Neuronal stem cell (in vitro differentiated cells): ENCODE measurements at regions not wholly inside any gene's neighbourhood (a gene's known extent, or its start where the extent isn't known, plus 50 kb on each side); places are given as distances from the start of the nearest gene placed in this dataset.
"Not testable (repeated sequence)": the region's sequence is repeated elsewhere in the genome, so short reads cannot be mapped to it uniquely, and the experiment has no call there.

ENCODE experiments used
- DNase-seq: peaks from one replicate; pipeline ENCODE4 v3.0.0-alpha.2; 2013; ENCODE audit warnings: low spot score
- H2AFZ ChIP-seq: one replicate; pipeline ENCODE4 v1.6.1; 2013; ENCODE audit warnings: mild to moderate bottlenecking, low read length, inconsistent platforms
- H2AK5ac ChIP-seq: 2 replicates; pipeline ENCODE4 v1.6.1; 2013; ENCODE audit warnings: low read depth, mild to moderate bottlenecking, inconsistent platforms, low read length, moderate library complexity, mixed read lengths
- H2BK120ac ChIP-seq: 2 replicates; pipeline ENCODE4 v1.6.1; 2013; ENCODE audit warnings: low read depth, mild to moderate bottlenecking, inconsistent platforms, low read length, moderate library complexity, mixed read lengths
- H2BK12ac ChIP-seq: one replicate; pipeline ENCODE4 v1.6.1; 2013; ENCODE audit warnings: low read length, inconsistent platforms
- H2BK15ac ChIP-seq: 2 replicates; pipeline ENCODE4 v1.6.1; 2013; ENCODE audit warnings: mild to moderate bottlenecking, low read length, inconsistent platforms, mixed read lengths
- H2BK5ac ChIP-seq: one replicate; pipeline ENCODE4 v1.6.1; 2013; ENCODE audit warnings: inconsistent platforms, mild to moderate bottlenecking, low read length, moderate library complexity
- H3K14ac ChIP-seq: one replicate; pipeline ENCODE4 v1.6.1; 2013; ENCODE audit warnings: low read length, inconsistent platforms
- H3K18ac ChIP-seq: 2 replicates; pipeline ENCODE4 v1.6.1; 2013; ENCODE audit warnings: low read length, inconsistent platforms
- H3K23ac ChIP-seq: 2 replicates; pipeline ENCODE4 v1.6.1; 2013; ENCODE audit warnings: low read depth, mild to moderate bottlenecking, mixed read lengths, low read length, inconsistent platforms; ENCODE audit not compliant: poor library complexity
- H3K27ac ChIP-seq: replicated peaks from 3 replicates; pipeline ENCODE4 v1.5.1; 2013; ENCODE audit warnings: low read length, inconsistent platforms
- H3K27me3 ChIP-seq, 3 experiments: 2 replicates each; pipeline ENCODE4 v1.6.1; 2013; ENCODE audit warnings: low read length in 3 of 3, mild to moderate bottlenecking in 2 of 3, inconsistent platforms in 1 of 3, low read depth in 1 of 3, mixed read lengths in 1 of 3, moderate library complexity in 1 of 3; ENCODE audit not compliant: control insufficient read depth in 3 of 3, insufficient read depth in 3 of 3
- H3K36me3 ChIP-seq, 2 donors: replicated peaks in 1 of 2; 2 replicates each; pipeline ENCODE4 v1.6.1; 2013; ENCODE audit warnings: low read length in 2 of 2; ENCODE audit not compliant: control insufficient read depth in 2 of 2, insufficient read depth in 2 of 2
- H3K4ac ChIP-seq: 2 replicates; pipeline ENCODE4 v1.6.1; 2013; ENCODE audit warnings: inconsistent platforms, mild to moderate bottlenecking, low read length, moderate library complexity
- H3K4me1 ChIP-seq, 2 donors: 1 replicate in 1 of 2; 2 replicates in 1 of 2; pipeline ENCODE4 v1.6.1; 2013; ENCODE audit warnings: low read length in 2 of 2, low read depth in 1 of 2; ENCODE audit not compliant: control insufficient read depth in 2 of 2, insufficient read depth in 1 of 2
- H3K4me2 ChIP-seq: one replicate; pipeline ENCODE4 v1.6.1; 2013; ENCODE audit warnings: mild to moderate bottlenecking, low read length, inconsistent platforms; ENCODE audit not compliant: insufficient read depth, poor library complexity, severe bottlenecking
- H3K4me3 ChIP-seq, 2 donors: 2 replicates each; pipeline ENCODE4 v1.5.1; 2013; ENCODE audit warnings: low read length in 2 of 2, mild to moderate bottlenecking in 2 of 2, inconsistent platforms in 1 of 2, moderate library complexity in 1 of 2
- H3K79me1 ChIP-seq: one replicate; pipeline ENCODE4 v1.6.1; 2013; ENCODE audit warnings: low read depth, mild to moderate bottlenecking, inconsistent platforms, low read length, moderate library complexity
- H3K9ac ChIP-seq: one replicate; pipeline ENCODE4 v1.6.1; 2013; ENCODE audit warnings: mild to moderate bottlenecking, low read depth, low read length, inconsistent platforms; ENCODE audit not compliant: poor library complexity
- H3K9me3 ChIP-seq, 2 donors: replicated peaks in 1 of 2; 2 replicates each; pipeline versions ENCODE3 to v1.6.1; 2013; ENCODE audit warnings: low read length in 2 of 2, mild to moderate bottlenecking in 2 of 2, inconsistent platforms in 1 of 2, low read depth in 1 of 2, mixed read lengths in 1 of 2, moderate library complexity in 1 of 2; ENCODE audit not compliant: control insufficient read depth in 2 of 2, insufficient read depth in 1 of 2
- H4K8ac ChIP-seq: one replicate; pipeline ENCODE4 v1.6.1; 2013; ENCODE audit warnings: low read depth, mild to moderate bottlenecking, inconsistent platforms, low read length, moderate library complexity
- H4K91ac ChIP-seq: one replicate; pipeline ENCODE4 v1.6.1; 2013; ENCODE audit warnings: low read length, low read depth, mild to moderate bottlenecking, inconsistent platforms; ENCODE audit not compliant: poor library complexity
- WGBS, 2 donors: extraction: QIAGEN DNeasy Blood & Tissue Kit; methylation state at CpG; one replicate each; pipeline ENCODE4 v1.1.7; 2013; ENCODE audit warnings: missing lambda C conversion rate in 2 of 2, mixed read lengths in 1 of 2; ENCODE audit not compliant: insufficient read length in 2 of 2, insufficient replicate concordance in 1 of 2; ENCODE audit errors: extremely low coverage in 2 of 2; 5-methylcytosine and 5-hydroxymethylcytosine counted together

DNA sequence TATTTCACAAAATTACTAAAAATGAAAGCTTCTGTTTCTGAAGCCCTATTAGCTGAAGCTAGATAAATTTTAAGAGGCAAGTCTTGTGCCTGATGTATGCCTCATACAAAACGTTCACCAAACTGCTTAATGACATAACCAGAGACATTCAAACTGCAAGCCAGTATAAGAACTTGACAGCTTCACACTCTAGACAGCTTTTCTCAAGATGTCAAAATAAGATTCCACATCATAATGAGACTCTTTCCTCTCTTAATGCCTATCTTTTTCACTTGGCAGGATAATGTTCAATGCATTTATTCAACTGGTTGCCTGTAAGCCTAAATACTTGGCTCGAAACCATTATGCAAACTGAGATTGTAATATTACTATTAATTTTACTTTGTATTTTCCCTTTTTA lies 424.0 kb downstream of the LTN1 start:
- no peaks in the 10 kb centered on the region for H3K27me3 ChIP-seq
- no peak overlapping the region for H3K27ac ChIP-seq
- H2BK12ac ChIP-seq, result no peak overlapping the region
- no peaks in the 10 kb centered on the region for H3K4me1 ChIP-seq
- no peak overlapping the region for H2AFZ ChIP-seq
- H2BK15ac ChIP-seq, result no peak overlapping the region
- H3K4me3 ChIP-seq, result no peak overlapping the region
- WGBS, 2 donors, result no CpG with 5 or more reads among the region's 2 CpGs
- no peak overlapping the region for H3K14ac ChIP-seq
- no peak overlapping the region for H3K23ac ChIP-seq
- H2BK5ac ChIP-seq, result no peak overlapping the region
- no peaks in the 10 kb centered on the region for H3K9me3 ChIP-seq
- no peaks in the 10 kb centered on the region for H3K36me3 ChIP-seq
- no peak overlapping the region for H2BK120ac ChIP-seq
- H3K79me1 ChIP-seq, result no peaks in the 10 kb centered on the region
- no peak overlapping the region for H4K8ac ChIP-seq
- H3K18ac ChIP-seq, result no peak overlapping the region
- H3K9ac ChIP-seq, result no peak overlapping the region
- H3K4me2 ChIP-seq, result no peak overlapping the region
- no peak overlapping the region for H3K4ac ChIP-seq
- no peak overlapping the region for H4K91ac ChIP-seq
- no peak overlapping the region for H2AK5ac ChIP-seq
- DNase-seq, result no peak

DNA sequence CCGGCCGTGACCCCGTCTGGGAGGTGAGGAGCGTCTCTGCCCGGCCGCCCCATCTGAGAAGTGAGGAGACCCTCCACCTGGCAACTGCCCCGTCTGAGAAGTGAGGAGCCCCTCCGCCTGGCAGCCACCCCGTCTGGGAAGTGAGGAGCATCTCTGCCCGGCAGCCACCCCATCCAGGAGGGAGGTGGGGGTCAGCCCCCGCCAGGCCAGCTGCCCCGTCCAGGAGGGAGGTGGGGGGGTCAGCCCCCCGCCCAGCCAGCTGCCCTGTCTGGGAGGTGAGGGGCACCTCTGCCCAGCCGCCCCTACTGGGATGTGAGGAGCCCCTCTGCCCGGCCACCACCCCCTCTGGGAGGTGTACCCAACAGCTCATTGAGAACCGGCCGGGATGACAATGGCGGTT lies 428.7 kb downstream of the LTN1 start:
- H3K79me1 ChIP-seq, H3K36me3 ChIP-seq, H3K23ac ChIP-seq, H3K27ac ChIP-seq, H2AFZ ChIP-seq, H4K91ac ChIP-seq, H3K14ac ChIP-seq, H4K8ac ChIP-seq, DNase-seq, H2BK5ac ChIP-seq, H3K27me3 ChIP-seq, H3K9me3 ChIP-seq, H3K18ac ChIP-seq, H2AK5ac ChIP-seq, H2BK120ac ChIP-seq, H3K4me3 ChIP-seq, H2BK15ac ChIP-seq, H2BK12ac ChIP-seq, H3K9ac ChIP-seq, H3K4me2 ChIP-seq, H3K4me1 ChIP-seq, H3K4ac ChIP-seq: not testable (repeated sequence)
- no CpG with 5 or more reads among the region's 18 CpGs for WGBS, 2 donors

DNA sequence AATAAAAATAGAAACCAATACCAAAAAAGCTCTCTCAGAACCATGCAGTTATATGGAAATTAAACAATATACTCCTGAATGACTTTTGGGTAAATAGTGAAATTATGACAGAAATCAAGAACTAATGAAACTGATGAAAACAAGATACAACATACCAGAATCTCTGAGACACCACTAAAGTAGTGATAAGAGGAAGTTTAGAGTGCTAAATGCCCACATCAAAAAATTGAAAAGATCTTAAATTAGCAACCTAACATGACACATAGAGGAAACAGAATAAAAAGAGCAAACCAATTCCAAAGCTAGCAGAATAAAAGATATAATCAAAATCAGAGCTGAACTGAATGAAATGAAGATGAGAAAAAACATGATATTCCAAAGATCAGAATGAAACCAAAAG lies 430.9 kb downstream of the LTN1 start:
- no peak overlapping the region for H2BK5ac ChIP-seq
- H3K4me2 ChIP-seq, result no peak overlapping the region
- no peaks in the 10 kb centered on the region for H3K4me1 ChIP-seq
- no peaks in the 10 kb centered on the region for H3K9me3 ChIP-seq
- no peak overlapping the region for H3K23ac ChIP-seq
- no peak for DNase-seq
- no peaks in the 10 kb centered on the region for H3K27me3 ChIP-seq
- no peak overlapping the region for H2BK12ac ChIP-seq
- H3K9ac ChIP-seq, result no peak overlapping the region
- no peak overlapping the region for H4K91ac ChIP-seq
- H2AK5ac ChIP-seq, result no peak overlapping the region
- H3K4me3 ChIP-seq, result no peak overlapping the region
- no peak overlapping the region for H2BK120ac ChIP-seq
- no peak overlapping the region for H3K27ac ChIP-seq
- H2BK15ac ChIP-seq, result no peak overlapping the region
- H3K36me3 ChIP-seq, result no peaks in the 10 kb centered on the region
- no peak overlapping the region for H3K18ac ChIP-seq
- no peak overlapping the region for H2AFZ ChIP-seq
- H3K79me1 ChIP-seq, result no peaks in the 10 kb centered on the region
- H3K4ac ChIP-seq, result no peak overlapping the region
- H4K8ac ChIP-seq, result no peak overlapping the region
- no peak overlapping the region for H3K14ac ChIP-seq

DNA sequence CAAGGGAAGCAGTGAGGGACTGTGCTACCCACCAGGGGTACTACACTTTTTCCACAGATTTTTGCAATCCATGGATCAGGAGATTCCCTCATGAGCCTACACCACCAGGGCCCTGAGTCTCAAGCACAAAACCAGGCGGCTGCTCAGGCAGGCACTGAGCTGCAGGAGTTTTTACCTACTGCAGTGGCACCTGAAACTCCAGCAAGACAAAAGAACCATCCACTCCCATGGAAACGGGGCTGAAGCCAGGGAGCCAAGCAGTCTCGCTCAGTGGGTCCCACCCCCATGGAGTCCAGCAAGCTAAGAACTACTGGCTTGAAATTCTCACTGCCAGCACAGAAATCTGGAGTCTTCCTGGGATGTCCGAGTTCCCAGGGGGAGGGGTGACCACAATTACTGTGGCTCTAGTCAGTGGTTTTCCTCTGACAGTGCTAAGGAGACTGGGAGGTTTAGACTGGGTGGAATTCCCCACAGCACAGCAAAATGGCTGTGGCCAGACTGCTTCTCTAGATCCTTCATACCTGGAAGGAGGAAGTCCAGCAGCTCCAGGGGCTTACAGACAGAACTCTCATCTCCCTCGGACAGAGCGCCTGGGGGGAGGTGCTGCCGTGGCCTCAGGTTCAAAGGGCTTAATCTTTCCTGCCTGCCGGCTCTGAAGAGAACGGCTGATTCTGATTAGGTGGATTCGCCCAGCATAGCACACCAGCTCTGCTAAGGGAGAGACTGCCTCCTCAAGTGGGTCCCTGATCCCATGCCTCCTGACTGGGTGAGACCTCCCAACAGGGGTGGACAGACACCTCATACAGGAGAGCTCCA lies 437.8 kb downstream of the LTN1 start:
- no CpG with 5 or more reads among the region's 10 CpGs for WGBS, 2 donors
- Histone ChIP-seq H3K14ac (no peak overlapping the region), H3K4me1 (peaks cover 0 to 1% of the 10 kb centered on the region in 2 donors), H2AK5ac (no peak overlapping the region), H3K18ac (peak overlapping the region; percentile 11), H2BK15ac (no peak overlapping the region), H4K91ac (no peak overlapping the region), H3K4ac (no peak overlapping the region), H3K36me3 (no peaks in the 10 kb centered on the region), H2BK120ac (no peak overlapping the region), H2BK5ac (no peak overlapping the region), H3K4me2 (no peak overlapping the region), H3K27ac (no peak overlapping the region), H4K8ac (no peak overlapping the region), H3K23ac (no peak overlapping the region), H3K9ac (no peak overlapping the region), H3K9me3 (peaks cover 0 to 1% of the 10 kb centered on the region in 2 donors), H2BK12ac (no peak overlapping the region), H3K79me1 (no peaks in the 10 kb centered on the region), H2AFZ (no peak overlapping the region), H3K4me3 (no peak overlapping the region), H3K27me3 (no peaks in the 10 kb centered on the region)
- no peak for DNase-seq
